H1 (cell line): ENCODE measurements at regions not wholly inside any gene's neighbourhood (a gene's known extent, or its start where the extent isn't known, plus 50 kb on each side); places are given as distances from the start of the nearest gene placed in this dataset.

Experiments used
- CTCF ChIA-PET: fragments of 300-600 bp; sonication (Branson Sonifier 250); formaldehyde crosslinking; loops from one replicate; lab custom pipeline; 2021; ENCODE audit not compliant: partially characterized antibody; lab: Charles Lee
- POLR2A ChIA-PET: fragments of 300-600 bp; sonication (Branson Sonifier 250); formaldehyde crosslinking; loops from one replicate; lab custom pipeline; 2021; ENCODE audit warnings: inconsistent platforms; ENCODE audit not compliant: partially characterized antibody; lab: Charles Lee
- DNase-seq, 2 experiments: peaks; one replicate each; pipeline versions ENCODE4 v3.0.0 to v3.0.0-alpha.2; 2010 to 2022; ENCODE audit warnings: low spot score in 2 of 2, low read depth in 1 of 2, mixed read lengths in 1 of 2
- FAIRE-seq: peaks from 2 replicates; lab custom pipeline; 2011; peaks lifted over from hg19 to GRCh38; lab: Jason Lieb, UNC
- H2AFZ ChIP-seq: 2 replicates; pipeline ENCODE4 v1.8.1; 2012; ENCODE audit warnings: low read length, inconsistent platforms
- H2AK5ac ChIP-seq: 2 replicates; pipeline ENCODE4 v1.6.1; 2013; ENCODE audit warnings: low read depth, low read length
- H2BK120ac ChIP-seq: replicated peaks from 2 replicates; pipeline ENCODE3; 2013; ENCODE audit warnings: low read depth, low read length, inconsistent platforms
- H2BK12ac ChIP-seq: 2 replicates; pipeline ENCODE4 v1.6.1; 2013; ENCODE audit warnings: low read depth, low read length
- H2BK15ac ChIP-seq: 2 replicates; pipeline ENCODE4 v1.6.1; 2013; ENCODE audit warnings: low read length
- H2BK20ac ChIP-seq: 2 replicates; pipeline ENCODE4 v1.6.1; 2013; ENCODE audit warnings: low read length
- H2BK5ac ChIP-seq: 2 replicates; pipeline ENCODE4 v1.6.1; 2013; ENCODE audit warnings: low read depth, low read length
- H3K14ac ChIP-seq: 2 replicates; pipeline ENCODE4 v1.6.1; 2013; ENCODE audit warnings: inconsistent platforms; ENCODE audit not compliant: insufficient read length
- H3K18ac ChIP-seq: 2 replicates; pipeline ENCODE4 v1.6.1; 2013; ENCODE audit warnings: low read length; ENCODE audit errors: extremely low read depth
- H3K23ac ChIP-seq: 2 replicates; pipeline ENCODE4 v1.6.1; 2013; ENCODE audit warnings: inconsistent platforms; ENCODE audit not compliant: insufficient read length
- H3K23me2 ChIP-seq: 2 replicates; pipeline ENCODE4 v1.6.1; 2013; ENCODE audit warnings: low read depth, low read length
- H3K27ac ChIP-seq: 2 replicates; pipeline ENCODE4 v1.6.1; 2011; ENCODE audit warnings: low read depth, low read length, inconsistent platforms
- H3K27me3 ChIP-seq, 4 experiments: replicated peaks in 1 of 4; 1 replicate in 1 of 4; 2 replicates in 3 of 4; pipeline versions ENCODE4 v1.6.1 to v1.8.1; 2011 to 2013; ENCODE audit warnings: low read length in 3 of 4, mild to moderate bottlenecking in 3 of 4, inconsistent platforms in 2 of 4, mixed read lengths in 2 of 4, moderate library complexity in 1 of 4; ENCODE audit not compliant: control insufficient read depth in 3 of 4, insufficient read depth in 3 of 4; ENCODE audit errors: extremely low read depth in 1 of 4
- H3K36me3 ChIP-seq, 4 experiments: 2 replicates each; pipeline versions ENCODE4 v1.6.1 to v1.8.1; 2011 to 2013; ENCODE audit warnings: mild to moderate bottlenecking in 4 of 4, low read length in 3 of 4, moderate library complexity in 2 of 4, control low read depth in 1 of 4, inconsistent platforms in 1 of 4; ENCODE audit not compliant: insufficient read depth in 4 of 4, control insufficient read depth in 2 of 4
- H3K4ac ChIP-seq: replicated peaks from 2 replicates; pipeline ENCODE3; 2013; ENCODE audit warnings: low read length, low read depth, mixed read lengths, inconsistent platforms; ENCODE audit not compliant: insufficient read length
- H3K4me1 ChIP-seq, 4 experiments: replicated peaks in 1 of 4; 1 replicate in 1 of 4; 2 replicates in 3 of 4; pipeline versions ENCODE4 v1.6.1 to v1.8.1; 2011 to 2013; ENCODE audit warnings: low read length in 3 of 4, inconsistent platforms in 2 of 4, mixed read lengths in 1 of 4; ENCODE audit not compliant: insufficient read depth in 4 of 4, control insufficient read depth in 3 of 4
- H3K4me2 ChIP-seq, 2 experiments: 2 replicates each; pipeline versions ENCODE4 v1.6.1 to v1.8.1; 2011 to 2013; ENCODE audit warnings: low read depth in 2 of 2, low read length in 2 of 2, control low read depth in 1 of 2, inconsistent platforms in 1 of 2, mild to moderate bottlenecking in 1 of 2; ENCODE audit not compliant: insufficient read depth in 1 of 2
- H3K4me3 ChIP-seq, 4 experiments: fragments of 200-600, 300-600 bp in 1 of 4; sonication (generic), shearing (Covaris generic), sonication (Bioruptor Twin) in 1 of 4; 2 replicates each; pipeline versions ENCODE4 v1.5.1 to v1.8.1; 2011 to 2016; ENCODE audit warnings: low read length in 4 of 4, low read depth in 3 of 4, control low read depth in 2 of 4, inconsistent platforms in 2 of 4, mild to moderate bottlenecking in 2 of 4, mixed read lengths in 1 of 4, moderate library complexity in 1 of 4; ENCODE audit not compliant: insufficient read depth in 2 of 4; ENCODE audit errors: extremely low read depth in 1 of 4
- H3K56ac ChIP-seq: replicated peaks from 2 replicates; pipeline ENCODE3; 2013; ENCODE audit warnings: low read depth, mild to moderate bottlenecking, mixed read lengths, low read length, inconsistent platforms; ENCODE audit not compliant: insufficient read length
- H3K79me1 ChIP-seq: 2 replicates; pipeline ENCODE4 v1.6.1; 2013; ENCODE audit warnings: low read depth, low read length, control low read depth
- H3K79me2 ChIP-seq, 2 experiments: 2 replicates each; pipeline versions ENCODE4 v1.6.1 to v1.8.1; 2012 to 2013; ENCODE audit warnings: low read length in 2 of 2, mild to moderate bottlenecking in 2 of 2, inconsistent platforms in 1 of 2; ENCODE audit not compliant: insufficient read depth in 2 of 2, control insufficient read depth in 1 of 2
- H3K9ac ChIP-seq, 4 experiments: replicated peaks in 1 of 4; 1 replicate in 1 of 4; 2 replicates in 3 of 4; pipeline versions ENCODE4 v1.6.1 to v1.8.1; 2011 to 2013; ENCODE audit warnings: low read depth in 3 of 4, low read length in 3 of 4, control low read depth in 2 of 4, mild to moderate bottlenecking in 2 of 4, moderate library complexity in 2 of 4, inconsistent platforms in 1 of 4; ENCODE audit errors: extremely low read depth in 1 of 4
- H3K9me3 ChIP-seq, 2 experiments: 2 replicates each; pipeline versions ENCODE4 v1.6.1 to v1.8.1; 2012 to 2013; ENCODE audit warnings: mild to moderate bottlenecking in 2 of 2, moderate library complexity in 2 of 2, control low read depth in 1 of 2, inconsistent platforms in 1 of 2, low read depth in 1 of 2, low read length in 1 of 2, mixed read lengths in 1 of 2; ENCODE audit not compliant: insufficient read depth in 2 of 2
- H4K20me1 ChIP-seq, 2 experiments: replicated peaks in 1 of 2; 2 replicates each; pipeline versions ENCODE3 to v1.8.1; 2011 to 2013; ENCODE audit warnings: inconsistent platforms in 2 of 2, low read length in 2 of 2, mild to moderate bottlenecking in 1 of 2; ENCODE audit not compliant: insufficient read depth in 2 of 2, control insufficient read depth in 1 of 2
- H4K5ac ChIP-seq: 2 replicates; pipeline ENCODE4 v1.6.1; 2013; ENCODE audit warnings: low read length, low read depth, mixed read lengths, inconsistent platforms; ENCODE audit not compliant: insufficient read length
- H4K8ac ChIP-seq: 2 replicates; pipeline ENCODE4 v1.8.0; 2013; ENCODE audit warnings: mild to moderate bottlenecking, moderate library complexity, low read length, inconsistent platforms; ENCODE audit not compliant: insufficient read depth; ENCODE audit errors: extremely low read depth
- H4K91ac ChIP-seq: replicated peaks from 2 replicates; pipeline ENCODE3; 2013; ENCODE audit warnings: low read length, mixed read lengths, inconsistent platforms; ENCODE audit not compliant: insufficient read length
- ATF2 ChIP-seq: IDR thresholded peaks from 2 replicates; pipeline ENCODE4 v1.6.1; 2012; ENCODE audit warnings: low read length, inconsistent platforms
- CHD2 ChIP-seq: IDR thresholded peaks from 2 replicates; pipeline ENCODE4 v1.6.1; 2012; ENCODE audit warnings: low read length, improper control_type of control experiment
- CREB1 ChIP-seq: IDR thresholded peaks from 2 replicates; pipeline ENCODE4 v1.6.1; 2012; ENCODE audit warnings: inconsistent platforms
- EGR1 ChIP-seq: IDR thresholded peaks from 2 replicates; pipeline ENCODE4 v1.6.1; 2011; ENCODE audit warnings: low read depth, low read length, borderline replicate concordance
- FOSL1 ChIP-seq: IDR thresholded peaks from 2 replicates; pipeline ENCODE4 v1.6.1; 2011; ENCODE audit warnings: mild to moderate bottlenecking, low read depth, low read length, moderate library complexity; ENCODE audit not compliant: insufficient read depth
- KDM1A ChIP-seq: fragments of 200-600, 300-600 bp; sonication (generic); IDR thresholded peaks from 2 replicates; pipeline ENCODE4 v1.7.1; 2016; ENCODE audit warnings: mild to moderate bottlenecking, low read length, borderline replicate concordance
- NANOG ChIP-seq: IDR thresholded peaks from 2 replicates; pipeline ENCODE4 v1.6.1; 2011; ENCODE audit warnings: low read length, low read depth, mild to moderate bottlenecking, inconsistent platforms; ENCODE audit not compliant: insufficient read depth, poor library complexity, severe bottlenecking
- POLR2A ChIP-seq, 2 experiments: IDR thresholded peaks; 1 replicate in 1 of 2; 2 replicates in 1 of 2; pipeline ENCODE4 v1.6.1; 2011; ENCODE audit warnings: low read depth in 2 of 2, low read length in 2 of 2, mild to moderate bottlenecking in 2 of 2; ENCODE audit errors: control extremely low read depth in 1 of 2
- RXRA ChIP-seq: IDR thresholded peaks from 2 replicates; pipeline ENCODE4 v1.6.1; 2011; ENCODE audit warnings: low read depth, mild to moderate bottlenecking, low read length, moderate library complexity; ENCODE audit not compliant: insufficient read depth
- SRF ChIP-seq: IDR thresholded peaks from 2 replicates; pipeline ENCODE4 v1.6.1; 2011; ENCODE audit warnings: mild to moderate bottlenecking, low read depth, low read length, moderate library complexity
- SUZ12 ChIP-seq: fragments of 200-600 bp; sonication (generic); IDR thresholded peaks from 2 replicates; pipeline ENCODE4 v1.6.1; 2012; ENCODE audit warnings: mild to moderate bottlenecking, inconsistent platforms, low read length, moderate library complexity, mixed read lengths
- TCF12 ChIP-seq: IDR thresholded peaks from 2 replicates; pipeline ENCODE4 v1.6.1; 2011; ENCODE audit warnings: low read depth, mild to moderate bottlenecking, low read length
- WGBS, 2 experiments: shearing (Covaris generic) in 1 of 2; methylation state at CpG; one replicate each; pipeline versions ENCODE4 v1.1.6 to v1.1.7; 2013 to 2015; ENCODE audit warnings: low lambda C conversion rate in 2 of 2, mixed read lengths in 2 of 2, inconsistent platforms in 1 of 2, low coverage in 1 of 2, missing lambda C conversion rate in 1 of 2; ENCODE audit not compliant: insufficient replicate concordance in 2 of 2, insufficient coverage in 1 of 2, insufficient read length in 1 of 2; ENCODE audit errors: extremely low coverage in 1 of 2, missing lambda C conversion rate in 1 of 2; 5-methylcytosine and 5-hydroxymethylcytosine counted together

DNA sequence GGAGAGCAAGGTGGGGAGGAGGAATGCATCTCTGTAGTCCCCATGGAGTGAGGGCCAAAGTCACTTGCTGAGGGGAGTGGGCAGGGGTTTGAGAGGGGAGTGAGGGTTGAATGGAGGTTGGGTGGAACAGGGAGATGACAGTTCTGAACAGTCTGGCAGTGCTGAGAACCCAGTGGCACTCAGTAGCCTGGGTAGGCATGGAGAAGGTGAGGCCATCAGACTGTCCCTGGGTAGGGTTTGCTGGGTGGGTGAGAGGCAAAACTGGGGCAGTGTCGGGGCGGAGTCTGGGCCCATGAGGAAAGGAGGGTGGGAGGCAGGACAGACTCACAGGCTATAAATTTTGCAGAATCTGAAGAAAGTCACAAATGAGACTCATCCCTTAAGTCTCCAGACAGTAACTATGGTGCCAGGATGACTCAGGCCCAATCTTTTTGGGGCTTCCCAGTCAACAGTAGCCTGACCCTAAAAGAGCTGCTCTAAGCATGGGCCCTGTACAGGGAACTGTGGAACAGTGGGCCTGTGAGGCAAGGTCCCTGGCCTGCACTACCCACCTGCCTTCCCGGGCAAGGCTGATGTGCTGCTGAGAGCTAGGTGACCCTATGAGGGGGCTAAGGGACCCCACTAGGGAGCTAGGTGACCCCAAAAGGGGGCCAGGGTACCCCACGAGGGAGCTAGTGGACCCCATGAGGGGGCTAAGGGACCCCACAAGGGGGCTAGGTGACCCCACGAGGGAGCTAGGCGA is 51.0 kb upstream of the DMRTB1 start:
- Histone ChIP-seq H3K27me3 (no peaks in the 10 kb centered on the region; a peak in 3 of 7 replicates), H2AK5ac (no peak overlapping the region), H2BK120ac (no peak overlapping the region), H3K56ac (no peak overlapping the region), H3K4ac (no peak overlapping the region), H3K79me2 (no peaks in the 10 kb centered on the region), H2BK12ac (no peak overlapping the region; the same call in 1 of the 2 replicates), H3K23me2 (no peaks in the 10 kb centered on the region; the same call in 1 of the 2 replicates), H3K18ac (no peak overlapping the region), H3K9me3 (no peaks in the 10 kb centered on the region), H3K4me1 (peaks cover 0 to 6% (median 2%) of the 10 kb centered on the region in 4 experiments; a peak in 4 of 7 replicates), H3K36me3 (no peaks in the 10 kb centered on the region), H2AFZ (no peak overlapping the region), H4K20me1 (no peaks in the 10 kb centered on the region), H2BK20ac (peak overlapping the region; percentile 62; the same call in 1 of the 2 replicates), H3K14ac (no peak overlapping the region), H4K5ac (no peak overlapping the region), H3K23ac (no peak overlapping the region), H3K9ac (no peak overlapping the region), H2BK5ac (no peak overlapping the region), H4K91ac (peak overlapping the region; percentile 1), H3K27ac (no peak overlapping the region), H3K4me2 (no peak overlapping the region), H4K8ac (no peak overlapping the region), H2BK15ac (0 out of 2 replicates have a peak overlapping the region, but pooled peaks have one; percentile 25), H3K79me1 (no peaks in the 10 kb centered on the region; the same call in 1 of the 2 replicates), H3K4me3 (no peak overlapping the region)
- 95% methylated on average over 6 of the region's 6 CpGs; no CpG with 5 or more reads in 1 of the 2 experiments for WGBS, 2 experiments
- ChIA-PET POLR2A (interaction anchor here (1.1 to 1.4 kb wide), 3 partner anchors 9 to 12 kb away, joined by 4 read pairs; no protein-coding TSS in a partner anchor), CTCF (interaction anchor here (0.9 to 1.9 kb wide), 4 partner anchors 13 to 130 kb away, joined by 4 to 7 read pairs (median 6); no protein-coding TSS in a partner anchor)
- FAIRE-seq (no peak), DNase-seq (no peak)
- no peak for TF ChIP-seq NANOG
- TF ChIP-seq KDM1A, result no peak
- TF ChIP-seq SRF, result no peak
- TF ChIP-seq TCF12, result no peak
- TF ChIP-seq CREB1, result no peak
- TF ChIP-seq FOSL1, result no peak
- TF ChIP-seq SUZ12, result no peak
- no peak for TF ChIP-seq POLR2A (IDR thresholded peaks at IDR 0.05; ENCODE audit: control extremely low read depth in 1 of 2, low read depth in 2 of 2, low read length in 2 of 2)
- TF ChIP-seq ATF2, result no peak
- no peak for TF ChIP-seq EGR1
- TF ChIP-seq RXRA, result no peak
- TF ChIP-seq CHD2, result no peak
